Esophagus muscularis mucosa (tissue), 4 donors: ENCODE measurements at regions not wholly inside any gene's neighbourhood (a gene's known extent, or its start where the extent isn't known, plus 50 kb on each side); places are given as distances from the start of the nearest gene placed in this dataset.

ENCODE experiments used
- DNase-seq: peaks from one replicate; pipeline ENCODE4 v3.0.0-alpha.2; 2017; ENCODE audit errors: extremely low spot score
- H3K27ac ChIP-seq, 4 donors: fragments of 200-600 bp; sonication (generic); replicated peaks in 1 of 4; 1 replicate in 3 of 4; 2 replicates in 1 of 4; pipeline ENCODE4 v1.5.1; 2016 to 2019; ENCODE audit warnings: mild to moderate bottlenecking in 1 of 4
- H3K27me3 ChIP-seq, 4 donors: fragments of 200-600 bp; sonication (generic); one replicate each; pipeline versions ENCODE4 v1.5.1 to v1.6.0; 2016 to 2019
- H3K36me3 ChIP-seq, 4 donors: fragments of 200-600 bp; sonication (generic); one replicate each; pipeline ENCODE4 v1.5.1; 2016 to 2019
- H3K4me1 ChIP-seq, 4 donors: fragments of 200-600 bp; sonication (generic); one replicate each; pipeline ENCODE4 v1.5.1; 2016 to 2019
- H3K4me3 ChIP-seq, 4 donors: fragments of 200-600 bp; sonication (generic); 1 replicate in 2 of 4; 2 replicates in 2 of 4; pipeline ENCODE4 v1.5.1; 2016 to 2019; ENCODE audit warnings: mild to moderate bottlenecking in 4 of 4, moderate library complexity in 1 of 4
- H3K9me3 ChIP-seq, 4 donors: fragments of 200-600 bp; sonication (generic); 1 replicate in 3 of 4; 2 replicates in 1 of 4; pipeline ENCODE4 v1.5.1; 2016 to 2019
- CTCF ChIP-seq, 3 experiments: fragments of 200-600 bp in 2 of 3; fragments of 450-650 bp in 1 of 3; sonication (generic) in 2 of 3; IDR thresholded peaks; one replicate each; pipeline ENCODE4 v1.5.1; 2017 to 2019; ENCODE audit warnings: antibody characterized with exemption in 3 of 3, mild to moderate bottlenecking in 2 of 3, moderate library complexity in 1 of 3
- EP300 ChIP-seq: sonication (generic); formaldehyde crosslinking; IDR thresholded peaks from one replicate; pipeline ENCODE4 v1.6.1; 2017; ENCODE audit warnings: antibody characterized with exemption
- POLR2A ChIP-seq: fragments of 450-650 bp; IDR thresholded peaks from one replicate; pipeline ENCODE4 v1.6.1; 2017; ENCODE audit warnings: antibody characterized with exemption, moderate library complexity, mild to moderate bottlenecking, low read depth
- POLR2AphosphoS5 ChIP-seq, 2 donors: sonication (generic); formaldehyde crosslinking; IDR thresholded peaks; one replicate each; pipeline ENCODE4 v1.6.1; 2017; ENCODE audit warnings: antibody characterized with exemption in 2 of 2
- WGBS: methylation state at CpG from one replicate; pipeline ENCODE4 v1.1.5; 2018; 5-methylcytosine and 5-hydroxymethylcytosine counted together
- intact Hi-C: fragments of 100-400 bp; cut with DNase I; formaldehyde crosslinking; loops from one replicate; pipeline ENCODE4 v1.15.1; 2023

- DNase-seq, result no peak
- Histone ChIP-seq H3K4me3 (no peak overlapping the region), H3K27ac (no peak overlapping the region), H3K4me1 (peaks cover 0 to 15% (median 8%) of the 10 kb centered on the region in 4 donors), H3K27me3 (no peaks in the 10 kb centered on the region), H3K36me3 (no peaks in the 10 kb centered on the region), H3K9me3 (peaks cover 0 to 7% (median 0%) of the 10 kb centered on the region in 4 donors)
- intact Hi-C loops, result no loop called here
- TF ChIP-seq EP300 (no peak), POLR2A (no peak), CTCF (IDR thresholded peaks at IDR 0.05) (no peak), POLR2AphosphoS5 (IDR thresholded peaks at IDR 0.05) (no peak)
- 96% methylated on average over 3 of the region's 8 CpGs for WGBS
Observed at GRCh38 chr5:99037668-99038067, 108.9 kb upstream of the CHD1 start.

- Histone ChIP-seq H3K9me3 (no peaks in the 10 kb centered on the region), H3K27ac (no peak overlapping the region), H3K27me3 (no peaks in the 10 kb centered on the region), H3K4me1 (peaks cover 2 to 17% (median 14%) of the 10 kb centered on the region in 4 donors), H3K4me3 (no peak overlapping the region), H3K36me3 (no peaks in the 10 kb centered on the region)
- 89% methylated on average over 1 of the region's 1 CpG for WGBS
- no peak for DNase-seq
- TF ChIP-seq POLR2A, result no peak
- no peak for TF ChIP-seq EP300
- TF ChIP-seq CTCF (IDR thresholded peaks at IDR 0.05), result no peak
- TF ChIP-seq POLR2AphosphoS5 (IDR thresholded peaks at IDR 0.05), result no peak
- intact Hi-C loops, result no loop called here
Observed at GRCh38 chr5:99035942-99036341, 107.1 kb upstream of the CHD1 start.

GRCh38 chr5:99034336-99034735, 105.5 kb upstream of the CHD1 start:
- no peak for DNase-seq
- Histone ChIP-seq H3K4me3 (no peak overlapping the region), H3K9me3 (no peaks in the 10 kb centered on the region), H3K4me1 (peaks cover 2 to 17% (median 14%) of the 10 kb centered on the region in 4 donors), H3K27me3 (no peaks in the 10 kb centered on the region), H3K27ac (no peak overlapping the region), H3K36me3 (no peaks in the 10 kb centered on the region)
- intact Hi-C loops, result no loop called here
- TF ChIP-seq POLR2AphosphoS5 (IDR thresholded peaks at IDR 0.05) (no peak), CTCF (IDR thresholded peaks at IDR 0.05) (no peak), POLR2A (no peak), EP300 (no peak)
- WGBS, result 46% methylated on average over 1 of the region's 1 CpG

- H3K9me3 ChIP-seq, result no peaks in the 10 kb centered on the region
- H3K4me1 ChIP-seq, result peaks cover 2 to 17% (median 14%) of the 10 kb centered on the region in 4 donors
- H3K27ac ChIP-seq, result peak overlapping the region in 3 of 4 donors; percentile 20 to 63 (median 63)
- H3K27me3 ChIP-seq, result no peaks in the 10 kb centered on the region
- H3K4me3 ChIP-seq, result peak overlapping the region; percentile 23 to 48 (median 45)
- TF ChIP-seq EP300, result no peak
- TF ChIP-seq POLR2AphosphoS5 (IDR thresholded peaks at IDR 0.05), result no peak
- TF ChIP-seq CTCF (IDR thresholded peaks at IDR 0.05), result no peak
- no peak for TF ChIP-seq POLR2A
- no peak for DNase-seq
- intact Hi-C loops, result no loop called here
- 18% methylated on average over 5 of the region's 5 CpGs for WGBS
- no peaks in the 10 kb centered on the region for H3K36me3 ChIP-seq
Observed at GRCh38 chr5:99033014-99033900, 104.5 kb upstream of the CHD1 start.
